GM19467 (cell line): ENCODE measurements at regions not wholly inside any gene's neighbourhood (a gene's known extent, or its start where the extent isn't known, plus 50 kb on each side); places are given as distances from the start of the nearest gene placed in this dataset.
"Not testable (repeated sequence)": the region's sequence is repeated elsewhere in the genome, so short reads cannot be mapped to it uniquely, and the experiment has no call there.

Experiments
- ATAC-seq: cut with Tn5 transposase; IDR thresholded peaks from one replicate; pipeline ENCODE4 v1.9.1; 2021; ENCODE audit warnings: mild to moderate bottlenecking, moderate library complexity; ENCODE audit not compliant: unreplicated experiment

DNA sequence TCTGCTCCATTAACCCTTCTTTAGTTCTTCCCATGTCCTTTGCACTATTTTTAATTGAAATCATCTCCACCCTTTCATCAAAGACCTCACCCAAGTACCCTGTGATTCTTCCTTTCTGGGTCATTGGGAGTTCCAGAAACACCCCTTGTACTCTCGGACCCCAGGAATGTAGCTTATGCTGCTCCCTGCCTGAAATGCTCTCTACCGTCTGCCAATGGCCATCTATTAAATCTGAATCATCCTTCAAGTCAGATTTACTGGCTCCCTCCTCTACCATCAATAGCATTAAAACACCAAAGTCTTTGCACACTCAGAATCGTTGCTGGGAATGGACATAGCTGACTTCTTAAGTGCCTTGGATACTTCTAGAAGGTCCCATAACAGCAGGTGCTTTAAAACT, 73.2 kb upstream of the GADD45A start:
- no peak for ATAC-seq

DNA sequence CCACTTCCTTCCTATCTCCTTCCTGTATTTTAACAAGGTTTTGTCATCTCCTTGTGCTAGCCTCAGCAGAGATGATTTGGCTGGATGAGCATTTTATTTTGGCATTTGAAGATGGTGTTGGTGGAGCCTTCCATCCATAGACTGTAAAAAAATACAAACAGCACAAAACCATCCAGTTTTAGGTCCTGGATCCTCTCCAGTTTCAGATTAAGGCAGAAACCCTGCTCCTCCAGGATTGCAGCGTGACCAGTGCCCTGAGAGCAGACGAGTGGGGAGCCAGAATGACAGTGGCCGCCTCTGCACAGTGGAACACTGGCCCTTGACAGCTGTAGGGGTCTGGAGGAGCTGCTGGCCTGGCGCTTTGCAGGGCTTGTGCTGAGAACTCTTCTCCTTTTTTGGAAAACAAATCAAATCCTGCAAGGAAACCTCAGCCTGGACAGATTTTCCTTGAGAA, 72.2 kb upstream of the GADD45A start:
- ATAC-seq: no peak

DNA sequence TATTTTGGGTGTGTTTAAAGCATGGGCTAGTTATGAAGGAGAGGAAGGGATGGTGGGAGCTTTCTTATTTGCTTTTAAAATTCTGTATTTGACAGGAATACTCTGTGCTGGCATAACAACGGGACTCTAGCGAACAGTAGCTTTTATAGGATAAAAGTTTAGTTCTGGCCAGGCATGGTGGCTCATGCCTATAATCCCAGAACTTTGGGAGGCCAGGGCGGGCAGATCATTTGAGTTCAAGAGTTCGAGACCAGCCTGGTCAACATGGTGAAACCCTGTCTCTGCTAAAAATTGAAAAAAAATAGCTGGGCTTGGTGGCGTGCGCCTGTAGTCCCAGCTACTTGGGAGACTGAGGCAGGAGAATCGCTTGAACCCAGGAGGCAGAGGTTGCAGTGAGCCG, 71.5 kb upstream of the GADD45A start:
- not testable (repeated sequence) for ATAC-seq

DNA sequence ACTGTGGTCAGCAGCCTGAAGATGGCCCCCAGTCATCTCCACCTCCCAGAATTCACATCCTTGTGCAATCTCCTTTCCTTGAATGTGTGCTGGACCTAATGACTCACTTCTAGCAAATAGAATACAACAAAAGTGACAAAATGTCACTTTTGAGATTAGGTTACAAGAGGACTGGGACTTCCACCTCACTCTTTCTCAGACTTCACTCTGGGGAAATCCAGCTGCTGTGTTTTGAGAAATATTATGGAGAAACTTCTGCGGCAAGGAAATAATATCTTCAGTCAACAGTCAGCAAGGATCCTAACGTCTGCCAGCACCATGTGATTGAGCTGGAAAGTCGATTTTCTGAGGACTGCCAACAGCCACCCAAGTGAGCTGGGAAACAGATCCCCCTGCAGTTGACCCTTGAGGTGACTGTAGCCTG, 70.5 kb upstream of the GADD45A start:
- ATAC-seq: no peak

DNA sequence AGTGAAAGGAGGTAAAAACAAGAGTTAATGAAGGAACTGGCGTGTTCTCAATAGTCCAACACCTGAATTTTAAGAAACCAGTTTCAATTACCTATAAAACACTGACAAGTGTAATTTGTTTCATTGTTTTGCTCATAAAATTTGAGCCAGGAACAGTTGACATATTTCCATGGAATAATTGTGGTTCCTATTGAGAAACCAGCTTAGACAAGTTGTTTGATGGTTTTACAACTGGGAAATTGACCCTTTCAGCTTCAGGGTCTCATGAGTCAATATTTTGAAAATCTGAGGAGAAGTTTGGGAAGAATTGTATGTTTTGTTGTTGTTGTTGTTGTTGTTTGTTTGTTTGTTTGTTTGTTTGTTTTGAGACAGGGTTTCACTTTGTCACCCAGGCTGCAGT, 69.1 kb upstream of the GADD45A start:
- ATAC-seq: no peak

DNA sequence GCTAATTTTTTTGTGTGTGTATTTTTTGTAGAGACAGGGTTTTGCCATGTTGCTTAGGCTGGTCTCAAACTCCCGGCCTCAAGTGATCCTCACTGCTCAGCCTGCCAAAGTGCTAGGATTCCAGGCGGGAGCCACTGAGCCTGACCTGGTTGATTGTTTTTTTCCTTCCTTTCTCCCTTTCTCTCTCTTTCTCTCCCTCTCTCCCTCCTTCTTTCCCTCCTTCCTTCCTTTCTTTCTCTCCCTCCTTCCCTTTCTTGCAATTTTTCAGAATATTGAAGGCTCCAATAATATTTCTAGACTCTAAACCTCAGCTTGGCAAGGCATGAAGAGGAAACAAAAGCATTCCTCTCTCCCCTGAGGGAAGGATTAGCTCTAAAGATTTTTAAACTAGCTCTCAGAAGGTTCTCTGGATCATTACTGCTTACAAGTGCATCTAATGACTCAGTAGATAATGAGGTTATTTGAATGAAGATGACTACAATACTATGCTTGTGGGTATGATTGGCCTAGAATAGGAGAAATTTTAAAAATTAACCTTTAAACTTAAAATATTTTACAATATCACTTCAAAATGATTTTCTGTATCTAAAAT, 68.5 kb upstream of the GADD45A start:
- no peak for ATAC-seq

DNA sequence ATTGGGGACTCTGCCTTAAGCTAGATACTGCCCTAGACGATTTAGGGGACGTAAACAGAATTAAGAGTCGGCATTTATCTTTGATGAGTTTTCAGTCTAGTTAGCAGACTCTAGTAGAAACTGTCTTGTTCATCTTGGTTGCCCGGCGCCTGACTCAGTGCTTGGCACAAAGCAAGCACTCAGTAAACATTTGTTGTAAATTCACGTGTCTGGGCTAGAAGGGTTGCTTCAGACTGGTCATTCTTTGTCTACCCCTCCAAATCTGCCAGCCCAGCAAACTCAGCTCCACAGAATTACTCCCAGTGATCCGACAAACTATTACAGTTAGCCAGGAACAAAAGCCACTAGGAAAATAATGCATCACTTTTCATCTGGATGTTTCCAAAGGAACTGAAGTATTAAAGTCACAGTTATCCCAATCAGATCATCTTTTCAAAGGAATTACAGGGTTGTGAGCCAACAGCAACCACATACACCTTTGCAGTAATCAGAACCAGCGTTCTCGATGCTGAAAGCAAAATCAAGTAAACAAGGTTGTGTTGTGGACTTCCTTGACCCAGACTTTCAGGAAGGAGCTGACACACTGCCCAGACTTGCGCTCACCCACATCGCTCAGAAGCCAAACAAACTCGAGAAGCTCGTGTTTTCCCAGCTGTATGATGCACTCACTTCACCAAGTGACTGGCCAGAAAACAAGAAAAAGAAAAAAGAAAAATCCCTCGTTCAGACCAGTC, 66.5 kb upstream of the GADD45A start:
- ATAC-seq: no peak

DNA sequence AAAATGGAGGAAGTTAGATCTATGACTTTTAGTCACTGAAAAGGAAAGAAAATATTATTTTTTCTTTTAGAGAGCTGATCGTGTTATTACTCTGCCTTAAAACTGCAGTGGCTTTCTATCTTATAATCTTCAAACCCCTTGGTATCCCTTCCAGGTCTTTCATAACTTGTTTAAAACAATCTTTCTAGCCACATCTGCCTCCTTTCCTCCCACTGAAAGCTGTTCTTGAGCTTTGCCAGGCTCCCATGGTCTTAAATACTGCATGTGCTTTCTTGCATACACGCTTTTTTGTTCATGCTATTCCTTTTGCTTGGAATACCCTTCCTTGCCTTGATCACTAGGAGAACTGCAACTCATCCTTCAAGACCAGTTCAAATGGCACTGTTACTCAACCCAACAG, 65.9 kb upstream of the GADD45A start:
- ATAC-seq: no peak

DNA sequence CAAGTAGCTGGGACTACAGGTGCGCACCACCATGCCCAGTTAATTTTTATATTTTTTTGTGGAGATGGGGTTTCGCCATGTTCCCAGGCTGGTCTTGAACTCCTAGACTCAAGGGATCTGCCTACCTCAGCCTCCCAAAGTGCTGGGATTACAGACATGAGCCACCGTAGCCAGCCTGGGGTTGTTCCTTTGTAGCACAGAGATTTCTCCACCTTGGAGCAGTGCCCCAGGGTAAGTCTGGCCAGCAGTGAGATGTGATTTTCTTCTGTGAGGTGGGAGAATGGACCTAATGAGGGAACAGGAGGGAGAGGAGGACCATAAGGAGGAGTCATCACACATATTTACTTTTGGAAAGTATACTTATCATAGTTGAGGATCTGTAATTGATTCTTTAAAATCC, 61.1 kb upstream of the GADD45A start:
- ATAC-seq: no peak

DNA sequence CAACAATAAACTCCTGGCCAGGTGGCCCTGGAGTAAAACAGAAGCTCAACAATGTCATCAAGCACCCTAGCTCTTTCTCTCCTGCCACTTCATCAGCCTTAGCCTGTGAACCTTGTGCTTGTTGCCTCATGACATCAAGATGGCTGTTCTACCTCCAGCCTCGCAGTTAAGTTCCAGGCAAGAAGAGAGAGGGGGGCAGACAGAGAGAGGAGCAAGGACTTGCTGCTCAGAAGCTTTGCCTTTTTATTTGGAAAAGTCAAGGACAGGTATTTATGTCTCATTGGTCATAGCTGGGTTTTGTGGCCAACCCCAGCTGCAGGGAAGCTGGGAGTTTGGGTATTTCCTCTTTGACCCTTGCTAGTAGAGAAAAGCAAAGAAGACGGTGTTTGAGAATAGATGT, 60.3 kb upstream of the GADD45A start:
- no peak for ATAC-seq

DNA sequence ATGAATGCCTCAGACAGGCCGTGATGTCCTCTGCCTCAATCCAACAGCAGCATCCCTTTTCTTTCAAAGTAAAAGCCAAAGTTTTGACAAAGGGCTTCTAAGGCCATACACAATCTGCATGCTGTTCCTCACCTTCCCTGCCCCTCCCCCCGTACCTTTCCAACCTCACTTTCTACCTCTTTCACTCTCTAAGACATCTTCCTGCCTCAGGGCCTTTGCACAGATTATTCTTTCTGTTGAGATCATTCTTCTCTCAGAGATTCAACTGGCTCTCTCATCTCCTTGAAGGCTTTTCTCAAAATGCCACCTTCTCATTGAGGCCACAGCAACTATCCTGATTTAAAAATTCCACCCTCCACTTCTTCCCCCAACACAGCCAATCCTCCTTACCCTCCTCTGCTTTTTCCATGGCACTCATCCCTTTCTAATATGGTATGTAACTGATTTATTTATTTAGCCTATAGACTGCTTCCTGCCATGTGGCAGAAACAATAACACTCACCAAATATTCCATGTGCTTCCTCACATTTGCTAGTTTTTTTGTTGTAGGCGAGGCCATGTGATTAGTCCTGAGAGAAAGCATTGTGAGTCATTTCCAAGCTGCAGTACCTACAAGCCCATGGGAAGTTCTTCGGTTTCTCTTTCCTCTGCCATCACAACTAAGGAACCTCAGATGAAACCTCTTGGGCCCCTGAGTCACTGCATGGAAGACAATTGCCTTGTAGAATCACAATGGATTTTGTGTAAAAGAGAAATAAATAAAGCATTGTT, 58.7 kb upstream of the GADD45A start:
- ATAC-seq: no peak

DNA sequence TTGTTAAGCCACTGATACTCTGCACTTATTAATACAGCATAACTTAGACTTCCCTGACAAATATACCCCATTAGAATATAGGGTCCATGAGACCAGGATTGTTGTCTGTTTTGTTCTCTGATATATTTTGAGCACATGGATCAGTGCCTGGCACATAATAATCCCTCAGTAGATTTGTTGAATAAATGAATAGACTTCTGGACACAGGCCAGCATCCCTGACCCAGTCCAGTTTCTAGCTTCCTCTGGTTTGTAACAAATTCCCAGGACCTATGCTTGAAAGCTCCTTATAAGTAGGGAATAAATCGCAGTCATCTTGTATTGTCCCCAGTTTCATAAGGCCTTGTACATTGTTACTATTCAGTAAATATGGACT, 58.2 kb upstream of the GADD45A start:
- ATAC-seq: no peak

DNA sequence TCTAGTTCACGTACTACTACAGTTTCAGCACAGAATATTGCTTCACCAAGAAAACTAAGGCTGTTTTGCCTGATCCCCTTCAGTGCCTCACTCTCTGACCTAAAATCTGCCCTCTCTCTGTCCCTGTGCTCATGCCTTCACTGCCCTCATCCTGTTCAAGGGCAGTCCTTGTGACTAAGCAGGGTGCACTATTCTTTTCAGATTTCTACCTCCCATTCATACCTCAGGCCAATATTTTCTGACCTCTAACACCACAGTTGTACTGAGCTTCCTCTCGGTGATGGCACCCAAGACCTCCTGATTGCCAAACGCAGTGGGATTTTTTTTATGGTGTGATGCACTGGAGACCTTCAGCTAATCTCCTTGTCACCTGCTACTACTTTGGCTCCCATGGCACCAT, 57.7 kb upstream of the GADD45A start:
- ATAC-seq: no peak

DNA sequence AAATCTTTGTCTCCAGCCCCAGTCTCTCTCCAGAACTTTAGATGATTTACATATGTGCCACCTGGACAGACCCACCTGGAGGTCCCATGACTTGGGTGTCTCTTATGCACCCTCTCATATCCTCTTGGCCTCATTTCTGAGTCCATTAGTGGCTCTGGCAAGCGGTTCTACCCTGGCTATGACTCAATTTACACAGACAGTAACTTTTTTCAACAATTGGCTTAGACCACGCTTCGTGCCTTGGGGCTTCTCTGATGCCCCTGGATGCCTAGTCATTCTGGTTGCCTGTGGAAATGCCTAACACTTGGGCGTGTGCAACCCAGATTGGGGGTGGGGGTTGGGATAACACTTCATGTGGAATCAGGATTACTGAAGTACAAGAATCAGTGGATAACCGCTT, 57.1 kb upstream of the GADD45A start:
- ATAC-seq: no peak

DNA sequence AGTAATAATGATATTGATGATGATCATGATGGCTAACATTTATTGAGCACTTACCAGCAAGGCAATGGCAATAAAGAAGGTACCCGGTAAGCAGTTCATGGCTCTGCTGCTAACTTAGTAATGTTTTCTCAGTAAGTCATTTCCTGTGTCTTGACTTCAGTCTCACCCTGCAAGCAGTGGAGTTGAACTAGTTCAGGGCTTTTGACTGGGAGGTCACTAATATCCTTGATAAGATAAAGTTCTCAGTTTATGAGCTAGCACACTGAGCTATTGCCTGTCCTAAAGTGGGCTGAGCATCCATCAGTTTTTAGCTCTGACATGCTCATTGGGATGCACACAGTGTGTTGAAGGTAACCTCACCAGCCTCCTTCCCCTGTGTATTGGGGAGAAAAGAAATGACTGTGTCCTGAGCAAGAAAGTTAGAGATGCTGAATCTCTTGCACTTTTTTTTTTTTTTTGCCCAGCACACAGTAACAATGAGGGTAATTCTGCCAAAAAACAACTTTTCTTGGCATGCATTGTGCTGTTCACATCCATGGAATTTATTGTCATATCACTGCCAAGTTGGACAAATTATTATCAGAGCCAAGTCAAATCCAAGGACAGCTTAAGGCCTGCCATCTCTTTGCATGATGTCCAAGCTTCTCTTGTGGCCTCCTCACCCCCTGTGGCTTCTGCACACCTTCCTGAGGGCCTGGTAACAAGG, 55.5 kb upstream of the GADD45A start:
- ATAC-seq: no peak

DNA sequence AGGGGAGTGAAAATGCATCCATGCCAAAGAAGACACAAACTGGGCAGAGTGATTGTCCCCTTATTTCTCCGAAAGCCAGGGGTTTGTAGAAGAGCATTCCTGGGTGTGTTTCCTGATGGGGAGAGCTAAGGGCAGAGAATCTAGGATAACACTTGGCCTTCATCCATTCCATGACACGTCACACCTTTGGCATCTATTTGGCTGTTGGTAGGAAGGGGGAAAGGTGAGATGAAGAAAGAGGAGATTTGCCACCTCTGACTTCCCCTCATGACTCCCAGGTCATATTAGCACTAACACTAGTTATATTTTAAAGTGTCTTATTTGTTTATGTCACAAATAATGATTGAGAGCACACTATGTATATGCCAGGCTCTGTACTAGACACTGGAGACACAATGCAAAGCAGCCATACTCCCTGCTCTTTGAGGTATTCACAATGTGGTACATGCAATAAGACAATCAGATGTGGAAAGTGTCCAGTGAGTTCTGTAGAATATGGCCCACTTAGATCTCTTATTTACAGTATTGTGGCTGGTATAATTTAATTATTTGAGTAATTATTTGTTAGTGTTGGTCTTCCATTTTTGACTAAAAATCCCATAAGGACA, 54.5 kb upstream of the GADD45A start:
- ATAC-seq: no peak

DNA sequence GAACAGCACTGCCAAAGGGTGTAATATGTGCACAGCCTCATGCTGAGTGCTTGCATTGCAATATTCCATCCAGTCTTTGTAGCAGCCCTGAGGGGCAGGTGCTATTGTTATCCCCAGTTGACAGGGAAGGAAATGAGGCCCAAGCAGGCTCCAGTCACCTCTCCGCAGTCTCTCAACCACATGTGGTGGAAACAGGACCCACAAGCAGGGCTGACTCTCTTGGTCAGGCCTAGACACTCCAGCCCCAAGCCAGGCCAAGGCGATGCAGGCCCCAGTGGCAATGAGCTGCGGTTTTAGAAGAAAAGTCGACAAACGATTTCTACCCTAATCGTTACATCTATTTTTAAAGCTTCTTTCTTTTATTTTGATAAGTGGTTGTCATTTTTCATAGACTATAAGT, 52.6 kb upstream of the GADD45A start:
- no peak for ATAC-seq

DNA sequence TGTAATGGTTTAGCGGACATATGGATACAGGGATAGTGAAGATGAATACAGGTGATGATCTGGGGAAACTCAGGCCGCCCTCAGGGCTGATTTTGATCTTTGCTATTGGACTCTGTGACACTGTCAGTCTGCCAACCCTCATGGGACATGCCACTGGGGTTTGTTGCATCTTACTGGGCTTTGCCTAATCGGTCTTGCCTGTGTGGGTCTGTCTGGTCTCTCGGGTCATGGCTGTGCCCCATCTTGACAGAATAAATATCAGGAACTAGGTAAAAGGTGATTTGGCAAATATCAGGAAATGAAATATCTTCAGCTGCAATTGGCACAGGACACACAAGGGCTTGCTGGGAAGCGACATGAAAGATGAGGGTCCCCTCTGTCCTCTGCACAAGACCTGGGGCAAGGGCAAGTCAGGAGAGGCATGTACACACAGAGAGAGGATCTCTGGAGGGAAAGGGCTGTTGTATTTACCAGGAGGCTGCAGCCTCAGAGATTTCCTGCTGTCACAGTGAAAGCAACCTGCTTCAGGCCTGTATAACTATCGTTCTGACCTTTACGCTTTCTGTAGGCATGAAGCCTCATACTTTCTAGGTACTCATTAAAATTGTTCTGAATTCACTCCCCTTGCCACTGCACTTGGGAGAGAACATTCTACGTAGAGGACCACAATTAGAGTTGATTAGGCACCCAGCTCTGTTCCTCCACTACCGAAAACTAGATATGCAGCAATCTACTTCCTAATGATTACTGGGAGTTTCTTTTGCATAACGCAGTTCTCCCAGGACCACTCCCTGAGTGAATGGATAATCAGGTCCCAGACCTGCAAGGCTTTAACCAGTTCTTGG, 52.0 kb upstream of the GADD45A start:
- ATAC-seq: no peak

DNA sequence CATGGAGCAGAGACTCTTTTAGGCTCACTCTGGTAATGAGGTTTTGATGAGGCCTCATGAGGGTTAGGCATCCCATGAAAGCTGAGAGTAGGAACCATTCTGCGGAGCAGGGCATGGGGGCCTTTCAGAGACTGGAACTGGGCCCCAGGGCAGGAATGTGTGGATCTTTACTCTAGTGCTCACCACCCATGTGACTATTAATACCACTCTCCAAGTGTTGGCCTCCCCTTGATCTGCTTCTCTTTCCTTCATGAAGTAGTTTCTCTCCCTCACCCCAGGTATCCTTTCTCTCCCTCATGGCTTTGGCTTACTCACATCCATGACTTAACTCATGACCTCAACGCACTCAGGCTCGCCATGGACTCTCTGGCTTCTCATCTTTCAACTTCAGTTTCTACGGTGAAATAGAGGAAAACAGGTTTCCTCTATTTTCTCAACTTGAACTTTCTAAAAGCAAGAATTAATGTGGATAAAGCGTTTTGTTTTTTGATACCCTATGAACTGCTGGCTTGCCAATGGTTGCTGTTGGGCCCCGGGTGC, 50.5 kb upstream of the GADD45A start:
- no peak for ATAC-seq
